AG09319 (cell line): ENCODE measurements at regions not wholly inside any gene's neighbourhood (a gene's known extent, or its start where the extent isn't known, plus 50 kb on each side); places are given as distances from the start of the nearest gene placed in this dataset.

Experiments used
- DNase-seq: peaks from one replicate; pipeline ENCODE4 v3.0.0-alpha.2; 2010; ENCODE audit warnings: low read depth; ENCODE audit errors: extremely low read depth
- CTCF ChIP-seq: IDR thresholded peaks from 2 replicates; pipeline ENCODE4 v1.5.1; 2011; ENCODE audit warnings: low read depth, mild to moderate bottlenecking, inconsistent platforms, low read length, moderate library complexity

DNA sequence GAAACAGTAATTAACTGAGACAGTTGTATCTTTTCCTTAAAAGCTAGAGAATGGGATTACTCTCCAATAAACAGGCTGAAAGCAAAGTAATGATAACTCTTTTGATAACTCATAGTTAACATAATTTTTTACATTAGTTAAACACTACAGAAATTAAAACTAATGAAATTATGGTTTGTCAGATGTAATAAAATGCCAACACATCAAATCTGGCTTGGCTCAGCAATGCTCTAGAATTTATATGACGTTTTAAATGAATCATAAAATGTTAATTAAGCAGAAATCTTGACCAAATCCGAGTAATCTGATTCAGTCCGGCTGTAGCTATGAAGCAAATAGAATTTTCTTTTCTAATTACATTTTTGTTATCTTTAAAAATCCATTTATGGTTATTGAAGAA is 244.2 kb upstream of the NR3C2 start:
- no peak for TF ChIP-seq CTCF
- no peak for DNase-seq

- no peak for TF ChIP-seq CTCF
- DNase-seq, result no peak
Measured at GRCh38 chr4:148684638-148685037, 242.4 kb upstream of the NR3C2 start.

GRCh38 chr4:148680884-148681283 is 238.7 kb upstream of the NR3C2 start:
- no peak for TF ChIP-seq CTCF
- no peak for DNase-seq

DNA sequence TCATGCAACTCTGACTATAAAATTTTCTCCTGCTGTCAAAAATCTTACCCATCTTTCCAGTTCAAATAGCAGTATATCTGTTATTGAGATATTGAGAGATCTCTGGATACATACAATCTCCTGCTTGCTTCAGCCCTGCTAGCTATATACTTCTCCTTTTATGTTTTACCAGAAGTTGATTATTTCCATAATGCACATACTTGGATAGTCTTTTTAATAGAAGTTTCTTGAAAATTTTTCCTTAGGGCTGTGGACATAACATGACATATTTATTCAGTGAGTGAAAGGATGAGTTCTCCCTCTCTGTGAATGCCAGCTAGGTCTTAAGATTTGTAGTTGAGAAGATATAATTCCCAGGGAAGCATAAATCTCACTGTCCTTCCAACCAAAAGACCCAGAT is 234.1 kb upstream of the NR3C2 start:
- TF ChIP-seq CTCF, result no peak
- no peak for DNase-seq

DNA sequence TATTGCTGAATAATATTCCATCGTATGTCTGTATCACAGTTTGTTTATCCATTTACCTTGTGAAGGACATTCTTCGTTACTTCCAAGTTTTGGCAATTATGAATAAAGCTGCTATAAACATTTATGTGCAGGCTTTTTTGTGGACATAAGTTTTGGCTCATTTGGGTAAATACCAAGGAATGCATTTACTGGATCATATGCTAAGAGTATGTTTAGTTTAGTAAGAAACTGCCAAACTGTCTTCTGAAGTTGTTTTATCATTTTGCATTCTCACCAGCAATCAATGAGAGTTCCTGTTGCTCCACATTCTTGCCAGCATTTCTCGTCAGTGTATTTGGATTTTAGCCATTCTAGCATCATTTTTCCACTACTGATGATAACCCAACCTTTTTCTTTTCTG is 232.7 kb upstream of the NR3C2 start:
- DNase-seq, result no peak
- no peak for TF ChIP-seq CTCF

DNA sequence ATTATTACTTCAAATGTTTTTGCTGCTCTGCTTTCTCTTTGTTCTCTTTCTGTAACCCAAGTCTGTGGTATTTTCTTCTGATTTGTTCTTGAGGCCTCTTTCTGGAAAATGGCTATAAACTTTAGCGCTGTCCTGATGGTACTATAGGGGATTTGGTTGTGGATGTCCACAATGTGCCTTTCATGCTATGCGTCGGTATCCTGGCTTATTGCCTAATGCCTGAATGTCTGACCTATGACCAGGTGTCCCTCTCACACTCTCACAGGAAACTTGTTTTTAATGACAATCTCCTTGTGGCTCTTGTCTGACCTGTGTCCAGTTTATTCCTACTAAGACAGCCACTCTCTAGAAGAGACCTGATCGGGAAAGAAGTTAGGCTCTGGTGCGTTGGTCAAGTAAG is 222.4 kb upstream of the NR3C2 start:
- TF ChIP-seq CTCF, result no peak
- DNase-seq, result no peak

GRCh38 chr4:148654131-148654530 is 211.9 kb upstream of the NR3C2 start:
- DNase-seq, result no peak
- no peak for TF ChIP-seq CTCF
